ENCODE measurements at regions not wholly inside any gene's neighbourhood (a gene's known extent, or its start where the extent isn't known, plus 50 kb on each side); places are given as distances from the start of the nearest gene placed in this dataset.
A peak's percentile ranks its signal among the peaks of the same experiment; 100 is the strongest.

DNA sequence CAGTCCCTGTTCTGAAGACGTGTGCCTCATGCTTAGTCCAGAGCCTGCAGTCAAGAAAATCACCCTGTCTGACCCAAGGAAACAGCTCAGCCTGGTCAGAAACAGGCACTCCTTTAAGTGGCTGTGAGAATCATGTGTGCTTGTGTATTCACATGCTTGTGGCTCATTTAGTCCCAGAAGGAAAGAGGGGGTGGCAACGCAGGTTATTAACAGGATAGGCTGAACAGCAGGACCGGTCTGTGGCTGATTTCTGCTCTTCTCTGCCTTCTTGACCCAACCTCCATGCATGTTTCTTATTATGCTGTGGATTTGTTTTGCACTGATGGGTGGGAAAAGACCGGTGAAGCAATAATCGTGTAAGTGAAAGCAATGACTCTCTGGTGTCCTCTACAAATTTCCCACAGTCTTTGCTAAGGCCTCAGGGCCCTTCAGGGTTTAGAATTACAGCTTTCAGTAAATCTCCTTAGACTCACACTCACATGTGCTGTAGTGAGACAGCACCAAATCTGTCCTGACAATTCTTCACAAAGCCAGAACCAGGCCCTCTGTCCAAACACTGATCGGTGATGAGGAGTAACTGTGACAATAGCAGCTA lies 288.1 kb downstream of the ETS1 start:
- TF ChIP-seq, protein P1, sequence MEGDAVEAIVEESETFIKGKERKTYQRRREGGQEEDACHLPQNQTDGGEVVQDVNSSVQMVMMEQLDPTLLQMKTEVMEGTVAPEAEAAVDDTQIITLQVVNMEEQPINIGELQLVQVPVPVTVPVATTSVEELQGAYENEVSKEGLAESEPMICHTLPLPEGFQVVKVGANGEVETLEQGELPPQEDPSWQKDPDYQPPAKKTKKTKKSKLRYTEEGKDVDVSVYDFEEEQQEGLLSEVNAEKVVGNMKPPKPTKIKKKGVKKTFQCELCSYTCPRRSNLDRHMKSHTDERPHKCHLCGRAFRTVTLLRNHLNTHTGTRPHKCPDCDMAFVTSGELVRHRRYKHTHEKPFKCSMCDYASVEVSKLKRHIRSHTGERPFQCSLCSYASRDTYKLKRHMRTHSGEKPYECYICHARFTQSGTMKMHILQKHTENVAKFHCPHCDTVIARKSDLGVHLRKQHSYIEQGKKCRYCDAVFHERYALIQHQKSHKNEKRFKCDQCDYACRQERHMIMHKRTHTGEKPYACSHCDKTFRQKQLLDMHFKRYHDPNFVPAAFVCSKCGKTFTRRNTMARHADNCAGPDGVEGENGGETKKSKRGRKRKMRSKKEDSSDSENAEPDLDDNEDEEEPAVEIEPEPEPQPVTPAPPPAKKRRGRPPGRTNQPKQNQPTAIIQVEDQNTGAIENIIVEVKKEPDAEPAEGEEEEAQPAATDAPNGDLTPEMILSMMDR (IDR thresholded peaks at IDR 0.05; ENCODE audit: insufficient read depth, low read depth, low read length) = no peak
- H3K4me3 ChIP-seq (ENCODE audit: low read depth, low read length) = no peak overlapping the region
- DNase-seq (ENCODE audit: low read depth) = peak; percentile 89

- no peak overlapping the region for H3K4me3 ChIP-seq (ENCODE audit: low read depth, low read length)
- TF ChIP-seq, protein P1 (IDR thresholded peaks at IDR 0.05; ENCODE audit: insufficient read depth, low read depth, low read length) = no peak
- DNase-seq (ENCODE audit: low read depth) = no peak
These were observed 289.1 kb downstream of the ETS1 start for GRCh38 chr11:128298271-128298670.

DNA sequence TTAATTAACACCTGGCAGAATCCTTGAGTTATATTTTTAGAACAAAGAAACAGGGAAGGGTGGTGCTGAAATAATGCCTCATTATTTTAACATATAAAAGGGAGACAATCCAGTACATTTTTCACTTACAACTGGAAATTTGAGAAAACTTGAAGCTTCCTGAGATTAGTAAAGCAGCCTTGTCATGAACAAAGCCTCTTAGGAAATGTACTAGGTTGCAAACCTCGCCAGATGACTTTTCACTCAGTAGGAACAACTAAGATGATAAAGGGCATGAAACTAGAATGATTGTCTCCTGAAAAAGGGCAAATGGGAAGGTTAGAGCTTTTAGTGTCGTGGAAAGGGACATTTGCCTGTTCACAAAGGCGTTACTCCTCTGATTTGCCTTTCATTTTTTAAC lies 289.6 kb downstream of the ETS1 start:
- H3K4me3 ChIP-seq (ENCODE audit: low read depth, low read length) = no peak overlapping the region
- DNase-seq (ENCODE audit: low read depth) = no peak
- TF ChIP-seq, protein P1 (IDR thresholded peaks at IDR 0.05; ENCODE audit: insufficient read depth, low read depth, low read length) = no peak

- no peak overlapping the region for H3K4me3 ChIP-seq (ENCODE audit: low read depth, low read length)
- DNase-seq (ENCODE audit: low read depth) = no peak
- TF ChIP-seq, protein P1 (IDR thresholded peaks at IDR 0.05; ENCODE audit: insufficient read depth, low read depth, low read length) = no peak
These were observed 290.2 kb downstream of the ETS1 start for GRCh38 chr11:128297091-128297651.

DNA sequence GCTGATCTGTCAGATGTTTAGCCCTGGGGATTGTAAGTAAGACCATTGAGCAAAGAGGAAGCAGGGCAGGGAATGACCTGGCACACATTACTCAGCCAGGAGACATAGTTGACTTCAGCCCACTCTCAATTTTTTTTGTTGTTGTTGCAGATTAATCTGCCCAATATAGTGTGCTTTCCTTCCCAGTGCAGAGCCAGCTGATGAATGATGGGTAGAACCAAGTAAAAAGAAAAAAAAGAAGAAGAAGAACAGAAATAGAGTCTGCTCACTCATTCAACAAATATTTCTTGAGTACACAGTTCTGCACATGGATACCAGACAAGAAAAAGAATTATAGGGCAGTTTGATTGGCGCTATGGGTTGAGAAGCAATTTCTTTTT lies 292.7 kb downstream of the ETS1 start:
- no peak for DNase-seq (ENCODE audit: low read depth)
- H3K4me3 ChIP-seq (ENCODE audit: low read depth, low read length) = no peak overlapping the region
- TF ChIP-seq, protein P1 (IDR thresholded peaks at IDR 0.05; ENCODE audit: insufficient read depth, low read depth, low read length) = no peak

GRCh38 chr11:128294001-128294670 lies 293.2 kb downstream of the ETS1 start:
- TF ChIP-seq, protein P1 (IDR thresholded peaks at IDR 0.05; ENCODE audit: insufficient read depth, low read depth, low read length) = no peak
- no peak for DNase-seq (ENCODE audit: low read depth)

More at GRCh38 chr11:128294001-128294670, 293.2 kb downstream of the ETS1 start:
- no peak overlapping the region for H3K4me3 ChIP-seq (ENCODE audit: low read depth, low read length)

Measured in fibroblast of villous mesenchyme (primary cell).